HEK293 (cell line): ENCODE measurements at regions not wholly inside any gene's neighbourhood (a gene's known extent, or its start where the extent isn't known, plus 50 kb on each side); places are given as distances from the start of the nearest gene placed in this dataset.

Source experiments
- CTCF ChIA-PET: fragments of 350-600 bp; formaldehyde crosslinking; extraction: SDS; loops from one replicate; lab custom pipeline; 2021; ENCODE audit warnings: antibody characterized with exemption; lab: Yijun Ruan, JAX
- POLR2A ChIA-PET: fragments of 300-600 bp; formaldehyde crosslinking; extraction: SDS; loops from one replicate; lab custom pipeline; 2020; ENCODE audit warnings: antibody characterized with exemption, inconsistent platforms; lab: Yijun Ruan, JAX
- H3K27ac ChIP-seq: fragments of 200-500 bp; sonication (Bioruptor generic); 2 replicates; pipeline ENCODE4 v1.5.1; 2014; ENCODE audit warnings: low read depth, low read length, control low read depth, inconsistent platforms; ENCODE audit errors: extremely low read depth
- H3K36me3 ChIP-seq, 2 experiments: fragments of 200-500 bp in 1 of 2; sonication (Bioruptor generic) in 1 of 2; 1 replicate in 1 of 2; 2 replicates in 1 of 2; pipeline ENCODE4 v1.5.1; 2014 to 2017; ENCODE audit warnings: inconsistent platforms in 2 of 2, low read length in 2 of 2; ENCODE audit not compliant: control insufficient read depth in 2 of 2, insufficient read depth in 1 of 2
- H3K4me1 ChIP-seq: fragments of 200-500 bp; sonication (Bioruptor generic); 2 replicates; pipeline ENCODE4 v1.5.1; 2014; ENCODE audit warnings: mild to moderate bottlenecking, low read length, inconsistent platforms; ENCODE audit not compliant: control insufficient read depth, insufficient read depth
- H3K4me3 ChIP-seq: 2 replicates; pipeline ENCODE4 v1.5.1; 2011; ENCODE audit warnings: low read depth, mild to moderate bottlenecking, control low read depth, low read length, moderate library complexity
- H3K9me3 ChIP-seq: fragments of 200-500 bp; sonication (Bioruptor generic); 2 replicates; pipeline ENCODE4 v1.5.1; 2014; ENCODE audit warnings: low read depth, low read length, inconsistent platforms; ENCODE audit not compliant: control insufficient read depth, insufficient read depth
- FEZF1 ChIP-seq: fragments of 450-650 bp; formaldehyde crosslinking; IDR thresholded peaks from 2 replicates; pipeline ENCODE4 v1.5.1; 2016; ENCODE audit warnings: missing biosample characterization, missing genetic modification characterization
- KLF7 ChIP-seq: fragments of 450-650 bp; formaldehyde crosslinking; IDR thresholded peaks from 2 replicates; pipeline ENCODE4 v1.5.1; 2016; ENCODE audit warnings: missing biosample characterization, missing genetic modification characterization, borderline replicate concordance
- TCF7L2 ChIP-seq: IDR thresholded peaks from 2 replicates; pipeline ENCODE4 v1.6.1; 2011; ENCODE audit warnings: low read depth, mild to moderate bottlenecking, inconsistent platforms, low read length, moderate library complexity, borderline replicate concordance
- ZIC2 ChIP-seq: fragments of 450-650 bp; formaldehyde crosslinking; IDR thresholded peaks from 2 replicates; pipeline ENCODE4 v1.5.1; 2016; ENCODE audit warnings: missing biosample characterization, missing genetic modification characterization
- ZNF114 ChIP-seq: fragments of 450-650 bp; formaldehyde crosslinking; IDR thresholded peaks from 2 replicates; pipeline ENCODE4 v1.5.0; 2017; ENCODE audit warnings: missing biosample characterization, missing genetic modification characterization
- ZNF146 ChIP-seq: fragments of 450-650 bp; formaldehyde crosslinking; IDR thresholded peaks from 2 replicates; pipeline ENCODE4 v1.5.1; 2016; ENCODE audit warnings: missing biosample characterization, missing genetic modification characterization
- ZNF2 ChIP-seq: fragments of 450-650 bp; formaldehyde crosslinking; IDR thresholded peaks from 2 replicates; pipeline ENCODE4 v1.5.1; 2016; ENCODE audit warnings: missing biosample characterization, missing genetic modification characterization
- ZNF214 ChIP-seq: fragments of 450-650 bp; formaldehyde crosslinking; IDR thresholded peaks from 2 replicates; pipeline ENCODE4 v1.5.1; 2017; ENCODE audit warnings: missing biosample characterization, mild to moderate bottlenecking, missing genetic modification characterization, borderline replicate concordance
- ZNF394 ChIP-seq: fragments of 450-650 bp; formaldehyde crosslinking; IDR thresholded peaks from 2 replicates; pipeline ENCODE4 v1.5.1; 2016; ENCODE audit warnings: missing biosample characterization, missing genetic modification characterization, mild to moderate bottlenecking, moderate library complexity, borderline replicate concordance
- ZNF549 ChIP-seq: fragments of 450-650 bp; IDR thresholded peaks from 2 replicates; pipeline ENCODE4 v1.5.1; 2018; ENCODE audit warnings: missing biosample characterization, missing genetic modification characterization, mild to moderate bottlenecking, inconsistent platforms, moderate library complexity
- ZNF555 ChIP-seq: fragments of 450-650 bp; formaldehyde crosslinking; conservative IDR thresholded peaks from 2 replicates; pipeline ENCODE4 v1.5.1; 2017; ENCODE audit warnings: missing biosample characterization, mild to moderate bottlenecking, missing genetic modification characterization, inconsistent platforms
- ZNF561 ChIP-seq: fragments of 450-650 bp; IDR thresholded peaks from 2 replicates; pipeline ENCODE4 v1.5.1; 2018; ENCODE audit warnings: missing biosample characterization, missing genetic modification characterization, borderline replicate concordance
- ZNF596 ChIP-seq: fragments of 450-650 bp; IDR thresholded peaks from 2 replicates; pipeline ENCODE4 v1.5.0; 2018; ENCODE audit warnings: missing biosample characterization, mild to moderate bottlenecking, missing genetic modification characterization, moderate library complexity
- ZNF624 ChIP-seq: fragments of 450-650 bp; formaldehyde crosslinking; IDR thresholded peaks from 2 replicates; pipeline ENCODE4 v1.5.1; 2017; ENCODE audit warnings: missing biosample characterization, missing genetic modification characterization
- ZNF658 ChIP-seq: fragments of 450-650 bp; formaldehyde crosslinking; IDR thresholded peaks from 2 replicates; pipeline ENCODE4; 2016; ENCODE audit warnings: missing biosample characterization, missing genetic modification characterization
- ZNF664 ChIP-seq: fragments of 450-650 bp; formaldehyde crosslinking; IDR thresholded peaks from 2 replicates; pipeline ENCODE4 v1.5.1; 2016; ENCODE audit warnings: missing biosample characterization, missing genetic modification characterization
- ZNF837 ChIP-seq: fragments of 450-650 bp; formaldehyde crosslinking; IDR thresholded peaks from 2 replicates; pipeline ENCODE4 v1.5.1; 2016; ENCODE audit warnings: missing biosample characterization, missing genetic modification characterization
- ZSCAN23 ChIP-seq: fragments of 450-650 bp; formaldehyde crosslinking; IDR thresholded peaks from 2 replicates; pipeline ENCODE4 v1.5.1; 2016; ENCODE audit warnings: missing biosample characterization, missing genetic modification characterization
- TF ChIP-seq, protein P1 (sequence below): fragments of 450-650 bp; formaldehyde crosslinking; IDR thresholded peaks from 2 replicates; pipeline ENCODE4 v1.5.1; 2016; ENCODE audit warnings: missing biosample characterization, missing genetic modification characterization, borderline replicate concordance
- TF ChIP-seq, protein P2 (sequence below): fragments of 450-650 bp; formaldehyde crosslinking; IDR thresholded peaks from 2 replicates; pipeline ENCODE4 v1.5.1; 2017; ENCODE audit warnings: missing biosample characterization, missing genetic modification characterization
- TF ChIP-seq, protein P3 (sequence below): fragments of 450-650 bp; formaldehyde crosslinking; IDR thresholded peaks from 2 replicates; pipeline ENCODE4 v1.5.0; 2017; ENCODE audit warnings: missing biosample characterization, missing genetic modification characterization, borderline replicate concordance

DNA sequence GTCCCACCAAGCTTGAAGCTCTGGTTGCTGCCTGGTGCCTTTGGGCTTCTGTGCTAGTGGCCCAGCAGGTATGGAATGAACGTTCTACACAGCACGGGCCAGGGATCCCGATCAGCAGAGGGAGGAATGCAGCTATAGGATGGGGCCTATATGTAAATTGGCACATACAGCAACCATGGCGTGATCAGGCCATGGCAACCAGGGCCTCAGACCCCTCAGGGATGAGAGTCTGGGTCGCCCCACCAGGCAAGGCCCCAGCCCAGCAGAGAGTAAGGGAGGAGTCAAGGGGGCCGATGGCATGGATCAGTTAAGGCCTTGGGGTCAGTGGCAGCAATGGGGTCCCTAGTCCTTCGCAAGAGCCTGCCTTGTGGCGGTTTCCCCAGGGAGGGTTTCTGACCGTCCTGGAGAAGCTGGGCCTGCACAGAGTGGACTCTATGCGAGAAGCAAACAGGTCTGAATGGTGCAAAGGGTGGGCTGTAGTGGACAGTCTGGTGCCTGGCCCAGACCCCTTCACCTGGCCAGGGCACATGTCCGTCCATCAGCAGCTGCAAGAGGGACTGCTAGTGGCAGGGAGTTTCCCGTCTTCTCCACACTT, 98.2 kb upstream of the SLC22A11 start (continued):
- TF ChIP-seq, protein P1, sequence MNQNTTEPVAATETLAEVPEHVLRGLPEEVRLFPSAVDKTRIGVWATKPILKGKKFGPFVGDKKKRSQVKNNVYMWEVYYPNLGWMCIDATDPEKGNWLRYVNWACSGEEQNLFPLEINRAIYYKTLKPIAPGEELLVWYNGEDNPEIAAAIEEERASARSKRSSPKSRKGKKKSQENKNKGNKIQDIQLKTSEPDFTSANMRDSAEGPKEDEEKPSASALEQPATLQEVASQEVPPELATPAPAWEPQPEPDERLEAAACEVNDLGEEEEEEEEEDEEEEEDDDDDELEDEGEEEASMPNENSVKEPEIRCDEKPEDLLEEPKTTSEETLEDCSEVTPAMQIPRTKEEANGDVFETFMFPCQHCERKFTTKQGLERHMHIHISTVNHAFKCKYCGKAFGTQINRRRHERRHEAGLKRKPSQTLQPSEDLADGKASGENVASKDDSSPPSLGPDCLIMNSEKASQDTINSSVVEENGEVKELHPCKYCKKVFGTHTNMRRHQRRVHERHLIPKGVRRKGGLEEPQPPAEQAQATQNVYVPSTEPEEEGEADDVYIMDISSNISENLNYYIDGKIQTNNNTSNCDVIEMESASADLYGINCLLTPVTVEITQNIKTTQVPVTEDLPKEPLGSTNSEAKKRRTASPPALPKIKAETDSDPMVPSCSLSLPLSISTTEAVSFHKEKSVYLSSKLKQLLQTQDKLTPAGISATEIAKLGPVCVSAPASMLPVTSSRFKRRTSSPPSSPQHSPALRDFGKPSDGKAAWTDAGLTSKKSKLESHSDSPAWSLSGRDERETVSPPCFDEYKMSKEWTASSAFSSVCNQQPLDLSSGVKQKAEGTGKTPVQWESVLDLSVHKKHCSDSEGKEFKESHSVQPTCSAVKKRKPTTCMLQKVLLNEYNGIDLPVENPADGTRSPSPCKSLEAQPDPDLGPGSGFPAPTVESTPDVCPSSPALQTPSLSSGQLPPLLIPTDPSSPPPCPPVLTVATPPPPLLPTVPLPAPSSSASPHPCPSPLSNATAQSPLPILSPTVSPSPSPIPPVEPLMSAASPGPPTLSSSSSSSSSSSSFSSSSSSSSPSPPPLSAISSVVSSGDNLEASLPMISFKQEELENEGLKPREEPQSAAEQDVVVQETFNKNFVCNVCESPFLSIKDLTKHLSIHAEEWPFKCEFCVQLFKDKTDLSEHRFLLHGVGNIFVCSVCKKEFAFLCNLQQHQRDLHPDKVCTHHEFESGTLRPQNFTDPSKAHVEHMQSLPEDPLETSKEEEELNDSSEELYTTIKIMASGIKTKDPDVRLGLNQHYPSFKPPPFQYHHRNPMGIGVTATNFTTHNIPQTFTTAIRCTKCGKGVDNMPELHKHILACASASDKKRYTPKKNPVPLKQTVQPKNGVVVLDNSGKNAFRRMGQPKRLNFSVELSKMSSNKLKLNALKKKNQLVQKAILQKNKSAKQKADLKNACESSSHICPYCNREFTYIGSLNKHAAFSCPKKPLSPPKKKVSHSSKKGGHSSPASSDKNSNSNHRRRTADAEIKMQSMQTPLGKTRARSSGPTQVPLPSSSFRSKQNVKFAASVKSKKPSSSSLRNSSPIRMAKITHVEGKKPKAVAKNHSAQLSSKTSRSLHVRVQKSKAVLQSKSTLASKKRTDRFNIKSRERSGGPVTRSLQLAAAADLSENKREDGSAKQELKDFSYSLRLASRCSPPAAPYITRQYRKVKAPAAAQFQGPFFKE (tag by site-specific recombination), result no peak
- TF ChIP-seq ZNF664 (tag by site-specific recombination) (no peak), ZSCAN23 (tag by site-specific recombination) (no peak), ZNF555 (tag by site-specific recombination) (no peak), KLF7 (no peak), TCF7L2 (no peak), ZNF561 (tag by site-specific recombination) (no peak), ZNF596 (tag by site-specific recombination) (no peak)
- TF ChIP-seq, protein P2, sequence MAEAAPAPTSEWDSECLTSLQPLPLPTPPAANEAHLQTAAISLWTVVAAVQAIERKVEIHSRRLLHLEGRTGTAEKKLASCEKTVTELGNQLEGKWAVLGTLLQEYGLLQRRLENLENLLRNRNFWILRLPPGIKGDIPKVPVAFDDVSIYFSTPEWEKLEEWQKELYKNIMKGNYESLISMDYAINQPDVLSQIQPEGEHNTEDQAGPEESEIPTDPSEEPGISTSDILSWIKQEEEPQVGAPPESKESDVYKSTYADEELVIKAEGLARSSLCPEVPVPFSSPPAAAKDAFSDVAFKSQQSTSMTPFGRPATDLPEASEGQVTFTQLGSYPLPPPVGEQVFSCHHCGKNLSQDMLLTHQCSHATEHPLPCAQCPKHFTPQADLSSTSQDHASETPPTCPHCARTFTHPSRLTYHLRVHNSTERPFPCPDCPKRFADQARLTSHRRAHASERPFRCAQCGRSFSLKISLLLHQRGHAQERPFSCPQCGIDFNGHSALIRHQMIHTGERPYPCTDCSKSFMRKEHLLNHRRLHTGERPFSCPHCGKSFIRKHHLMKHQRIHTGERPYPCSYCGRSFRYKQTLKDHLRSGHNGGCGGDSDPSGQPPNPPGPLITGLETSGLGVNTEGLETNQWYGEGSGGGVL (tag by site-specific recombination), result no peak

DNA sequence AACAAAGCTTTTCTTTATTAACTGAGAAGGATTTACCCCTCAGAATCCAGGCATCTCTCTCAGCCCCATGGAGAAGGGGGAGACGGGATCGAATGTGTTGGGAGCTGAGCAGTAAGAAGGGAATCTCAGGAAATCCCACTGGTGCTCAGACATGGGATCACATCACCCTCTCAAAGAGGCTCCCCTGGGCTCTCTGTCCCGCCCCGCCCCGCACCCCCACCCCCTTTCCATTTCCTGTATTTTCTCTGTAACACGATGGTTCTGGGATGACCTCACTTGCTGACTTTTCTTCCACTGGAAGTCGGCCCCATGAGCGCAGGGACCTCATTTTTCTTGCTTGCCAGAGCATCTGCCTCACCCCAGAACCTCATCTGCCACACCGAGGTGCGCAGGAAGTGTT, 96.7 kb upstream of the SLC22A11 start:
- ChIA-PET CTCF (interaction anchor here (0.6 to 2.5 kb wide), 4 partner anchors 10 to 872 kb away, joined by 3 to 25 read pairs (median 4); no protein-coding TSS in a partner anchor), POLR2A (no interaction called here)
- Histone ChIP-seq H3K4me1 (no peaks in the 10 kb centered on the region), H3K9me3 (no peaks in the 10 kb centered on the region), H3K4me3 (no peak overlapping the region), H3K27ac (no peak overlapping the region), H3K36me3 (no peaks in the 10 kb centered on the region)
- TF ChIP-seq FEZF1 (tag by site-specific recombination), result no peak
- no peak for TF ChIP-seq ZNF394 (tag by site-specific recombination)
- TF ChIP-seq, protein P3, sequence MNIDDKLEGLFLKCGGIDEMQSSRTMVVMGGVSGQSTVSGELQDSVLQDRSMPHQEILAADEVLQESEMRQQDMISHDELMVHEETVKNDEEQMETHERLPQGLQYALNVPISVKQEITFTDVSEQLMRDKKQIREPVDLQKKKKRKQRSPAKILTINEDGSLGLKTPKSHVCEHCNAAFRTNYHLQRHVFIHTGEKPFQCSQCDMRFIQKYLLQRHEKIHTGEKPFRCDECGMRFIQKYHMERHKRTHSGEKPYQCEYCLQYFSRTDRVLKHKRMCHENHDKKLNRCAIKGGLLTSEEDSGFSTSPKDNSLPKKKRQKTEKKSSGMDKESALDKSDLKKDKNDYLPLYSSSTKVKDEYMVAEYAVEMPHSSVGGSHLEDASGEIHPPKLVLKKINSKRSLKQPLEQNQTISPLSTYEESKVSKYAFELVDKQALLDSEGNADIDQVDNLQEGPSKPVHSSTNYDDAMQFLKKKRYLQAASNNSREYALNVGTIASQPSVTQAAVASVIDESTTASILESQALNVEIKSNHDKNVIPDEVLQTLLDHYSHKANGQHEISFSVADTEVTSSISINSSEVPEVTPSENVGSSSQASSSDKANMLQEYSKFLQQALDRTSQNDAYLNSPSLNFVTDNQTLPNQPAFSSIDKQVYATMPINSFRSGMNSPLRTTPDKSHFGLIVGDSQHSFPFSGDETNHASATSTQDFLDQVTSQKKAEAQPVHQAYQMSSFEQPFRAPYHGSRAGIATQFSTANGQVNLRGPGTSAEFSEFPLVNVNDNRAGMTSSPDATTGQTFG, result no peak
- TF ChIP-seq ZNF2 (tag by site-specific recombination), result no peak
- TF ChIP-seq ZNF837, result no peak
- no peak for TF ChIP-seq ZNF114 (tag by site-specific recombination)
- TF ChIP-seq ZNF624 (tag by site-specific recombination), result no peak
- no peak for TF ChIP-seq ZNF549 (tag by site-specific recombination)
- no peak for TF ChIP-seq ZNF214 (tag by site-specific recombination)
- TF ChIP-seq ZIC2 (tag by site-specific recombination), result no peak
- TF ChIP-seq ZNF658 (tag by site-specific recombination), result no peak
- no peak for TF ChIP-seq ZNF146
